ENCODE measurements at regions not wholly inside any gene's neighbourhood (a gene's known extent, or its start where the extent isn't known, plus 50 kb on each side); places are given as distances from the start of the nearest gene placed in this dataset.

GRCh38 chrX:155774387-155774786 is 106.8 kb upstream of the VAMP7 start:
- TF ChIP-seq POLR2A (IDR thresholded peaks at IDR 0.05), result no peak
- TF ChIP-seq, protein P1, sequence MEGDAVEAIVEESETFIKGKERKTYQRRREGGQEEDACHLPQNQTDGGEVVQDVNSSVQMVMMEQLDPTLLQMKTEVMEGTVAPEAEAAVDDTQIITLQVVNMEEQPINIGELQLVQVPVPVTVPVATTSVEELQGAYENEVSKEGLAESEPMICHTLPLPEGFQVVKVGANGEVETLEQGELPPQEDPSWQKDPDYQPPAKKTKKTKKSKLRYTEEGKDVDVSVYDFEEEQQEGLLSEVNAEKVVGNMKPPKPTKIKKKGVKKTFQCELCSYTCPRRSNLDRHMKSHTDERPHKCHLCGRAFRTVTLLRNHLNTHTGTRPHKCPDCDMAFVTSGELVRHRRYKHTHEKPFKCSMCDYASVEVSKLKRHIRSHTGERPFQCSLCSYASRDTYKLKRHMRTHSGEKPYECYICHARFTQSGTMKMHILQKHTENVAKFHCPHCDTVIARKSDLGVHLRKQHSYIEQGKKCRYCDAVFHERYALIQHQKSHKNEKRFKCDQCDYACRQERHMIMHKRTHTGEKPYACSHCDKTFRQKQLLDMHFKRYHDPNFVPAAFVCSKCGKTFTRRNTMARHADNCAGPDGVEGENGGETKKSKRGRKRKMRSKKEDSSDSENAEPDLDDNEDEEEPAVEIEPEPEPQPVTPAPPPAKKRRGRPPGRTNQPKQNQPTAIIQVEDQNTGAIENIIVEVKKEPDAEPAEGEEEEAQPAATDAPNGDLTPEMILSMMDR (IDR thresholded peaks at IDR 0.05), result no peak
